ENCODE measurements at regions not wholly inside any gene's neighbourhood (a gene's known extent, or its start where the extent isn't known, plus 50 kb on each side); places are given as distances from the start of the nearest gene placed in this dataset.
"Not testable (repeated sequence)": the region's sequence is repeated elsewhere in the genome, so short reads cannot be mapped to it uniquely, and the experiment has no call there.

DNA sequence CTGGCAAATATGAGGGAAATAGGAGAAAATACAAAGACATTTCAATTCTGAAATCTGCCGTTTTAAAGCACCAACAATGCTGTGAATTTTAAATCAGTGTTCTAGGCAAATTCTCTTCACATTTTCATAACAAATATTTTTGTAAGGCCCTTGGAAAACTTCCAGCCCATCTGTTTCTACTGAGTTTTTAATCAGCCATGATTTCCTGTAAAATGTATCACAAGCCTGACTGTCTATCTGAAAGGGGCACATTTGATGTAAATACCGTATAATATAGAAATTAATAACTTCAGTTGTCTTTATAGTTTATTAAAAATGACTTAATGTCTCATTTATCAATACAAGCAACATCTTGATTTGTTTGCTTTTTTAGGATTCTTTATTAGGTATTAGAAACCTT lies 454.7 kb downstream of the PYDC2 start:
- H3K4me3 ChIP-seq, result no peak overlapping the region
- H3K27me3 ChIP-seq, result no peaks in the 10 kb centered on the region
- WGBS, 4 donors, result 69 to 74% (median 71%) methylated on average over 2 of the region's 2 CpGs
- no peaks in the 10 kb centered on the region for H3K36me3 ChIP-seq (replicated peaks in 1 of 2)
- no peaks in the 10 kb centered on the region for H3K9me3 ChIP-seq (replicated peaks in 1 of 3)
- no peaks in the 10 kb centered on the region for H3K4me1 ChIP-seq (replicated peaks in 1 of 2)
- no peak for DNase-seq
- no peak overlapping the region for H3K27ac ChIP-seq
- TF ChIP-seq POLR2A (IDR thresholded peaks at IDR 0.05), result no peak
- no peak for TF ChIP-seq CTCF (IDR thresholded peaks at IDR 0.05)
- intact Hi-C loops (cut with DNase I), result no loop called here

- Histone ChIP-seq H3K27ac (no peak overlapping the region), H3K9me3 (replicated peaks in 1 of 3) (no peaks in the 10 kb centered on the region), H3K4me3 (no peak overlapping the region), H3K36me3 (replicated peaks in 1 of 2) (no peaks in the 10 kb centered on the region), H3K4me1 (replicated peaks in 1 of 2) (no peaks in the 10 kb centered on the region), H3K27me3 (no peaks in the 10 kb centered on the region)
- DNase-seq, result no peak
- WGBS, 4 donors, result 56 to 79% (median 66%) methylated on average over 3 of the region's 3 CpGs
- TF ChIP-seq CTCF (IDR thresholded peaks at IDR 0.05) (no peak), POLR2A (IDR thresholded peaks at IDR 0.05) (no peak)
- intact Hi-C loops (cut with DNase I), result no loop called here
Observed at GRCh38 chr3:191919491-191920026, 458.6 kb downstream of the PYDC2 start.

DNA sequence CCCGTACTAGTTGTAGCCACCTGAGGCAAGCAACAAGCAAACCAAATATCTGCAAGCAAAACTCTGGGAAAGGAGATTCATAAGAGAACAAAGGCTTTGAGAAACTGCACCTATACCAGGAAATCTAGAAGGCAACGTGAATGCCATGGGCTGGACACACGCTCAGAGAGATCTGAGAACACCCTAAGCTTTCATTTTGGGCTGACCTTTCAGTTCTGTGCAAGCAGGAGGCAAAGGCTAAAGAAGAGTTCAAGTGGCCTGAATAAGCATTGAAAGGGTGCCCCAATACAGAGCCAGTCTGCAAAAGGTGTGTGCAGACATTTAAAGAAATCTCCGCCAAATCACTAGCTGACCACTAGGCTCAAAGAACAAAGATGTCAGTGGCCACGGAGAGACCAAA lies 461.6 kb downstream of the PYDC2 start:
- Histone ChIP-seq H3K27me3 (no peaks in the 10 kb centered on the region), H3K27ac (no peak overlapping the region), H3K4me1 (replicated peaks in 1 of 2) (no peaks in the 10 kb centered on the region), H3K9me3 (replicated peaks in 1 of 3) (no peaks in the 10 kb centered on the region), H3K36me3 (replicated peaks in 1 of 2) (no peaks in the 10 kb centered on the region), H3K4me3 (no peak overlapping the region)
- TF ChIP-seq POLR2A (IDR thresholded peaks at IDR 0.05) (no peak), CTCF (IDR thresholded peaks at IDR 0.05) (no peak)
- DNase-seq, result no peak
- intact Hi-C loops (cut with DNase I), result no loop called here
- 83 to 90% (median 87%) methylated on average over 5 of the region's 5 CpGs for WGBS, 4 donors

- WGBS, 4 donors, result 78 to 95% (median 88%) methylated on average over 8 of the region's 8 CpGs
- H3K27ac ChIP-seq; H3K4me3 ChIP-seq; H3K9me3 ChIP-seq (replicated peaks in 1 of 3); H3K4me1 ChIP-seq (replicated peaks in 1 of 2); H3K27me3 ChIP-seq; DNase-seq; intact Hi-C loops (cut with DNase I); H3K36me3 ChIP-seq (replicated peaks in 1 of 2): not testable (repeated sequence)
Observed at GRCh38 chr3:191927183-191927817, 466.3 kb downstream of the PYDC2 start.

DNA sequence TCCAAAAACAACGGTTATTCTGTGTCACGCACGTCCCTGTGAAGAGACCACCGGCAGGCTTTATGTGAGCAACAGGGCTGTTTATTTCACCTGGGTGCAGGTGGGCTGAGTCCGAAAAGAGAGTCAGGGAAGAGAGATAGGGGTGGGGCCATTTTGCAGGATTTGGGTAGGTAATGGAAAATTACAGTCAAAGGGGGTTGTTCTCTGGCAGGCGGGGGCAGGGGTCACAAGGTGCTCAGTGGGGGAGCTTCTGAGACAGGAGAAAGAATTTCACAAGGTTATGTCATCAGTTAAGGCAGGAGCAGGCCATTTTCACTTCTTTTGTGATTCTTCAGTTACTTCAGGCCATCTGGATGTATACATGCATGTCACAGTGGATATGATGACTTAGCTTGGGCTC lies 467.0 kb downstream of the PYDC2 start:
- H3K4me3 ChIP-seq; H3K27ac ChIP-seq; DNase-seq; H3K4me1 ChIP-seq (replicated peaks in 1 of 2); H3K27me3 ChIP-seq; intact Hi-C loops (cut with DNase I); H3K9me3 ChIP-seq (replicated peaks in 1 of 3); H3K36me3 ChIP-seq (replicated peaks in 1 of 2): not testable (repeated sequence)
- 75 to 87% (median 84%) methylated on average over 6 of the region's 6 CpGs for WGBS, 4 donors

Data from adrenal gland (tissue), 9 donors.